Gastrocnemius medialis (tissue), 4 donors: ENCODE measurements at regions not wholly inside any gene's neighbourhood (a gene's known extent, or its start where the extent isn't known, plus 50 kb on each side); places are given as distances from the start of the nearest gene placed in this dataset.

Experiments
- ATAC-seq, 2 donors: fragments of 150-250 bp; one replicate each; pipeline ENCODE4 v1.9.1; 2016
- DNase-seq, 2 donors: peaks; one replicate each; pipeline ENCODE4 v3.0.0-alpha.2; 2019
- H3K27ac ChIP-seq, 4 donors: fragments of 200-600 bp; sonication (generic); 1 replicate in 1 of 4; 2 replicates in 3 of 4; pipeline ENCODE4 v1.5.1; 2016 to 2018; ENCODE audit warnings: mild to moderate bottlenecking in 2 of 4, moderate library complexity in 1 of 4
- H3K27me3 ChIP-seq, 3 donors: fragments of 200-600 bp; sonication (generic) in 2 of 3; 1 replicate in 1 of 3; 2 replicates in 2 of 3; pipeline versions ENCODE4 v1.5.1 to v1.6.0; 2016 to 2019; ENCODE audit warnings: mild to moderate bottlenecking in 1 of 3, moderate library complexity in 1 of 3
- H3K36me3 ChIP-seq, 2 donors: fragments of 200-600 bp; sonication (generic) in 1 of 2; one replicate each; pipeline ENCODE4 v1.5.1; 2017 to 2018
- H3K4me1 ChIP-seq, 2 donors: fragments of 200-600 bp; sonication (generic) in 1 of 2; one replicate each; pipeline ENCODE4 v1.5.1; 2016 to 2017; ENCODE audit warnings: mild to moderate bottlenecking in 2 of 2
- H3K4me3 ChIP-seq, 4 donors: fragments of 200-600 bp; sonication (generic) in 3 of 4; 1 replicate in 1 of 4; 2 replicates in 3 of 4; pipeline ENCODE4 v1.5.1; 2016 to 2019; ENCODE audit warnings: mild to moderate bottlenecking in 2 of 4
- H3K9me3 ChIP-seq, 3 donors: fragments of 200-600 bp; sonication (generic) in 2 of 3; 1 replicate in 1 of 3; 2 replicates in 2 of 3; pipeline ENCODE4 v1.5.1; 2016 to 2019
- CTCF ChIP-seq, 5 experiments: fragments of 450-650 bp in 3 of 5; fragments of 200-600 bp in 2 of 5; sonication (generic) in 2 of 5; IDR thresholded peaks in 4 of 5; conservative IDR thresholded peaks in 1 of 5; 1 replicate in 4 of 5; 2 replicates in 1 of 5; pipeline ENCODE4 v1.5.1; 2016 to 2019; ENCODE audit warnings: antibody characterized with exemption in 5 of 5, mild to moderate bottlenecking in 3 of 5, moderate library complexity in 3 of 5
- POLR2A ChIP-seq, 2 donors: fragments of 450-650 bp; IDR thresholded peaks; one replicate each; pipeline ENCODE4 v1.6.1; 2017; ENCODE audit warnings: antibody characterized with exemption in 2 of 2, mild to moderate bottlenecking in 2 of 2, moderate library complexity in 2 of 2
- in situ Hi-C, 4 donors: fragments of 200-750 bp; cut with MboI; loops; one replicate each; pipeline versions ENCODE4 v1.15.0 to v1.8.0; 2017; ENCODE audit warnings: low sequenced_read_pairs in 4 of 4
- intact Hi-C: fragments of 100-400 bp; cut with DNase I; formaldehyde crosslinking; loops from one replicate; pipeline ENCODE4 v1.15.1; 2023; ENCODE audit warnings: low total_unique reads

DNA sequence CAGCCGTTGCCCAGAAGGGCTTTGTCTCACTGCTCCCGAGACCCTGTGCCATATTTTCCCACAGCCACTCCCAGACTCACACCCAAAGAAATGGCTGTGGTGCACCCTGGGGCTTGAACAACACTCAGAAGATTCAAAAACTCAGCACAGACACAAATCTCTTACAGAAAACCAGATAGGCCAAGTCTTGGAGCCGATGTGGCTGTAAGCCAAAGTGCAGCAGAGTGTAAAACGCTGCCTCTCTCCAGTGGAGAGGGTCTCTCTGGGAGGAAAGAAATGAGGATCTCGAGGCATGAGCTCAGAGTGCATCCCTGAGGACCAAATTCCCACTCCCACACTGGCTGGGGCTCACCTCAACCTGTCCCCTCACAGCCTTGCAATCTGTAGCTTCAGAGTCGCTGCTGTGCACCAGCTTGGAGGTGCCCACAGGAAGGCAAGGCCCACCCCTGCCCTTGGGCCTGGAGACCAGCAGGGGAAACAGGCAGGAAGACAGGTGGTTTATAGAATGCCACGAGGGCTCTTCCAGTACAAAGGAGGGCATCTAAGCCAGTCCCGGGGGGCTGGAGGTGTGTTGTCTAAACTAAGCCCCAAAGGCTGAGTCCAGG, 171.3 kb upstream of the AJAP1 start:
- intact Hi-C loops (no loop called here), in situ Hi-C loops (no loop called here)
- Histone ChIP-seq H3K9me3 (no peaks in the 10 kb centered on the region), H3K4me1 (no peaks in the 10 kb centered on the region), H3K27me3 (no peaks in the 10 kb centered on the region), H3K36me3 (no peaks in the 10 kb centered on the region), H3K27ac (no peak overlapping the region), H3K4me3 (no peak overlapping the region)
- DNase-seq (no peak), ATAC-seq (no peak)
- TF ChIP-seq POLR2A (IDR thresholded peaks at IDR 0.05) (no peak), CTCF (IDR thresholded peaks at IDR 0.05 in 4 of 5, conservative IDR thresholded peaks at IDR 0.05 in 1 of 5) (no peak)

- DNase-seq (no peak), ATAC-seq (no peak)
- Histone ChIP-seq H3K27ac (no peak overlapping the region), H3K27me3 (no peaks in the 10 kb centered on the region), H3K36me3 (no peaks in the 10 kb centered on the region), H3K9me3 (no peaks in the 10 kb centered on the region), H3K4me3 (no peak overlapping the region), H3K4me1 (no peaks in the 10 kb centered on the region)
- in situ Hi-C loops (no loop called here), intact Hi-C loops (no loop called here)
- TF ChIP-seq CTCF (IDR thresholded peaks at IDR 0.05 in 4 of 5, conservative IDR thresholded peaks at IDR 0.05 in 1 of 5): no peak
- no peak for TF ChIP-seq POLR2A (IDR thresholded peaks at IDR 0.05)
These were observed 169.0 kb upstream of the AJAP1 start for GRCh38 chr1:4485398-4485797.

DNA sequence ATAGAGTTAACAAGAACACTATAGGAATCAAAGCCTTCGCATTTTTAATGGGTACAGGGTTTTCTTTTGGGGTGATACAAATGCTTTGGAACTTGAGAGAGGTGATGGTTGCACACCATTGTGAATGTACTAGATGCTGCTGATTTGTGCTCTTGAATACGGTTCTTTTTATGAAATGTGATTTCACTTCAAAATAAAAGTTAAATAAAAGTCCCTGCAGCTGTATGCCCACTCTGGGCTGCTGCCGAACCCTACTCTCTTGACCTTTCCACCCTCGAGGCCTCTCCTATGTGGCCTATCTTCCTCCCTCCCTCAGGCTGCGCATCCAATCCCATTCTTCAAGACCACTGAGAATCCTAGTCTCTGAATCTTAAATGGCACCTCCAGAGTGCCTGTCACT, 168.5 kb upstream of the AJAP1 start:
- TF ChIP-seq CTCF (IDR thresholded peaks at IDR 0.05 in 4 of 5, conservative IDR thresholded peaks at IDR 0.05 in 1 of 5): no peak
- no peak for TF ChIP-seq POLR2A (IDR thresholded peaks at IDR 0.05)
- H3K36me3 ChIP-seq: no peaks in the 10 kb centered on the region
- DNase-seq (no peak), ATAC-seq (no peak)
- intact Hi-C loops (no loop called here), in situ Hi-C loops (no loop called here)
- H3K4me1 ChIP-seq: no peaks in the 10 kb centered on the region
- H3K27me3 ChIP-seq: no peaks in the 10 kb centered on the region
- no peak overlapping the region for H3K4me3 ChIP-seq
- no peaks in the 10 kb centered on the region for H3K9me3 ChIP-seq
- no peak overlapping the region for H3K27ac ChIP-seq

DNA sequence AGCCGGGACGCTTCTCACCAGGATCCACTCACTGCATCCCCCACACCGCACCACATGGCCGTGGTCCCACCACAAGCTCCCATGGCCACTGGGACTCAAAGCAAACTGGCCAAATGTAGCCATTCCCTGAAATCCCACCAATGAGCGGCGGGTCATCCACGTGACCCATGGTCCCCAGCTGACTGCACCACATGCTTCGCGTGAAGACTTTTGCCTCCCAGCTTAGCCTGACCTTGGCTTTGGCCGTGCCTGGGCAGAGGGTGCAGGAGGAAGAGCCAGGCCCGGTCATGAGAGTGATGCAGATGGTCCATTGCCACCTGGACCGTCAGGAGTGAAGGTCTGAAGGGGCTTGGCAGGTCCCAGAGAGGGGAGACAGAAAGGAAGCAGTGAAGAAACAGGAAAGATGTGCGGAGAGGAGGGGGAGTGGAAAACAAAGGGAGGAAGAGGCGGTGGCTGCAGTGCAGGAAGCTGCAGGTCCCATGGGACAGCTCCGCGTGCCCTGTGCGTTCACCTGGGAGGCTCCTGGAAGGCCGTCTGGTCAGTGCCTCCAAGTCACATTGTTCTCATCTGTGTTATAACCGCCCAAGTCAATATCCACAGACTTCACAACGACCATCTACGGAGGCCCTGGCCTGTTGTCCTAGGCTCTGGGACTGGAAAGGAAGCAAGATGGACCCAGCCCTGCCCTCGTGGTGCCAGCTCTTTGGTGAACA, 167.8 kb upstream of the AJAP1 start:
- intact Hi-C loops (no loop called here), in situ Hi-C loops (no loop called here)
- H3K27ac ChIP-seq: no peak overlapping the region
- ATAC-seq (no peak), DNase-seq (no peak)
- no peaks in the 10 kb centered on the region for H3K4me1 ChIP-seq
- no peaks in the 10 kb centered on the region for H3K9me3 ChIP-seq
- H3K36me3 ChIP-seq: no peaks in the 10 kb centered on the region
- H3K4me3 ChIP-seq: no peak overlapping the region
- TF ChIP-seq POLR2A (IDR thresholded peaks at IDR 0.05): no peak
- no peaks in the 10 kb centered on the region for H3K27me3 ChIP-seq

DNA sequence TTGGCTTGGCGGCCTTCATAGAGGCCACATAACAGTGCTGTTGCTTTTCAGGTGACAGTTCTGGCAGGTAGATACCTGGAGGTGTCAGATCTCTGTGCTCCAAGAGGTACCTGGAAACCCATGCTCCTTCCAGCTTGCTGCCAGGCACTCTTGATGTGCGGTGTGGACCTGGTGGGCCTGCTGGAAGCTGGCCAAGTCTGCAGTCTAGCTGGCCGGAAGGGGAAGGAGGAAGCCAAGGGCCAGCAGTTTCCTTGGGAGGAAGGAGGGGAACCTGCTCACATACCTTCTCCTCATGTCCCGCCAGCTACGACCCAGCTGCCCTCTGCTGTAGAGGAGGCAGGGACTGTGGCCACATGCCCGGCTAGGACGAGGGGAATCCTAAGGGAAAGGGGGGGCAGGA, 166.4 kb upstream of the AJAP1 start:
- TF ChIP-seq CTCF (IDR thresholded peaks at IDR 0.05 in 4 of 5, conservative IDR thresholded peaks at IDR 0.05 in 1 of 5) (no peak), POLR2A (IDR thresholded peaks at IDR 0.05) (no peak)
- intact Hi-C loops: no loop called here
- in situ Hi-C loops: no loop called here

More for the DNA sequence above, 166.4 kb upstream of the AJAP1 start:
- Histone ChIP-seq H3K27me3 (no peaks in the 10 kb centered on the region), H3K36me3 (no peaks in the 10 kb centered on the region), H3K4me3 (no peak overlapping the region), H3K27ac (no peak overlapping the region), H3K4me1 (no peaks in the 10 kb centered on the region), H3K9me3 (no peaks in the 10 kb centered on the region)
- ATAC-seq: no peak
- no peak for DNase-seq
